Lower leg skin (tissue), 3 donors: ENCODE measurements at regions not wholly inside any gene's neighbourhood (a gene's known extent, or its start where the extent isn't known, plus 50 kb on each side); places are given as distances from the start of the nearest gene placed in this dataset.

Experiments
- CTCF ChIP-seq, 3 donors: fragments of 450-650 bp; IDR thresholded peaks; one replicate each; pipeline ENCODE4 v1.5.1; 2016; ENCODE audit warnings: antibody characterized with exemption in 3 of 3, mild to moderate bottlenecking in 3 of 3, moderate library complexity in 2 of 3
- POLR2A ChIP-seq, 2 donors: fragments of 450-650 bp; IDR thresholded peaks; one replicate each; pipeline ENCODE4 v1.6.1; 2016 to 2017; ENCODE audit warnings: antibody characterized with exemption in 2 of 2, mild to moderate bottlenecking in 1 of 2, moderate library complexity in 1 of 2

DNA sequence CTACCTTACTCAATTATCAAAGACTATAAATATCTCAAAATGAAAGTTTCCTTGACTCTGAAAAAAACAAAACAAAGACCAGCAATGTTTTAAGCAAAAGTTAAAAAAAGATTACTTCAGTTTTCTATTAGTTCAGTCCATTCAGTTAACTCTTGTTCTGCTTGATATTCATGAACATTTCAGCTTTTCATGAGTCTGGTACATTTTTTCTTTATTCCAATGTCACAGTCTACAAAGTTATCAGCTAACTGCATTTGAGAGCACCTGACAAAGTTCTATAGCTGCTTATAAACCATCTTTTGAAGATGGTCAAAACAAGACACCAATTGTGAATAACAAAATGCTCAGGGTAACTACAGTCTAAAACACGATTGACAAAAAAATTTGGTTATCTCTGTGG lies 156.1 kb upstream of the NOX3 start:
- no peak for TF ChIP-seq CTCF (IDR thresholded peaks at IDR 0.05)
- TF ChIP-seq POLR2A (IDR thresholded peaks at IDR 0.05), result no peak
